WERI-Rb-1 (cell line): ENCODE measurements at regions not wholly inside any gene's neighbourhood (a gene's known extent, or its start where the extent isn't known, plus 50 kb on each side); places are given as distances from the start of the nearest gene placed in this dataset.
"Not testable (repeated sequence)": the region's sequence is repeated elsewhere in the genome, so short reads cannot be mapped to it uniquely, and the experiment has no call there.

ENCODE experiments used
- DNase-seq: peaks from one replicate; pipeline ENCODE4 v3.0.0-alpha.2; 2020
- H3K27ac ChIP-seq: fragments of 250-450 bp; sonication (Bioruptor Pico); 2 replicates; pipeline ENCODE4 v1.5.1; 2020; ENCODE audit warnings: mild to moderate bottlenecking, moderate library complexity
- H3K27me3 ChIP-seq: fragments of 250-450 bp; sonication (Bioruptor Pico); 2 replicates; pipeline ENCODE4 v1.5.1; 2021; ENCODE audit warnings: mild to moderate bottlenecking, low read depth, moderate library complexity; ENCODE audit not compliant: insufficient read depth, severe bottlenecking
- H3K36me3 ChIP-seq: fragments of 250-450 bp; sonication (Bioruptor Pico); 2 replicates; pipeline ENCODE4 v1.5.1; 2020; ENCODE audit warnings: mild to moderate bottlenecking, moderate library complexity
- H3K4me3 ChIP-seq: 2 replicates; pipeline ENCODE4 v1.5.1; 2011; ENCODE audit warnings: low read depth, mild to moderate bottlenecking, control low read depth, low read length
- H3K9me3 ChIP-seq: fragments of 250-450 bp; sonication (Bioruptor Pico); 2 replicates; pipeline ENCODE4 v1.5.1; 2021; ENCODE audit warnings: mild to moderate bottlenecking, moderate library complexity; ENCODE audit not compliant: severe bottlenecking
- TF ChIP-seq, protein P1 (sequence below): IDR thresholded peaks from 2 replicates; pipeline ENCODE4 v1.5.1; 2011; ENCODE audit warnings: low read depth, mild to moderate bottlenecking, control low read depth, inconsistent platforms, low read length

- Histone ChIP-seq H3K27ac (no peak overlapping the region), H3K9me3 (peaks cover 2% of the 10 kb centered on the region), H3K27me3 (no peaks in the 10 kb centered on the region), H3K36me3 (no peaks in the 10 kb centered on the region), H3K4me3 (no peak overlapping the region)
- TF ChIP-seq, protein P1, sequence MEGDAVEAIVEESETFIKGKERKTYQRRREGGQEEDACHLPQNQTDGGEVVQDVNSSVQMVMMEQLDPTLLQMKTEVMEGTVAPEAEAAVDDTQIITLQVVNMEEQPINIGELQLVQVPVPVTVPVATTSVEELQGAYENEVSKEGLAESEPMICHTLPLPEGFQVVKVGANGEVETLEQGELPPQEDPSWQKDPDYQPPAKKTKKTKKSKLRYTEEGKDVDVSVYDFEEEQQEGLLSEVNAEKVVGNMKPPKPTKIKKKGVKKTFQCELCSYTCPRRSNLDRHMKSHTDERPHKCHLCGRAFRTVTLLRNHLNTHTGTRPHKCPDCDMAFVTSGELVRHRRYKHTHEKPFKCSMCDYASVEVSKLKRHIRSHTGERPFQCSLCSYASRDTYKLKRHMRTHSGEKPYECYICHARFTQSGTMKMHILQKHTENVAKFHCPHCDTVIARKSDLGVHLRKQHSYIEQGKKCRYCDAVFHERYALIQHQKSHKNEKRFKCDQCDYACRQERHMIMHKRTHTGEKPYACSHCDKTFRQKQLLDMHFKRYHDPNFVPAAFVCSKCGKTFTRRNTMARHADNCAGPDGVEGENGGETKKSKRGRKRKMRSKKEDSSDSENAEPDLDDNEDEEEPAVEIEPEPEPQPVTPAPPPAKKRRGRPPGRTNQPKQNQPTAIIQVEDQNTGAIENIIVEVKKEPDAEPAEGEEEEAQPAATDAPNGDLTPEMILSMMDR: no peak
- DNase-seq: no peak
Observed at GRCh38 chr14:66025779-66026178, 460.4 kb upstream of the CCDC196 start.

GRCh38 chr14:66031981-66032380 is 454.2 kb upstream of the CCDC196 start:
- not testable (repeated sequence) for DNase-seq, H3K27ac ChIP-seq, H3K4me3 ChIP-seq, H3K36me3 ChIP-seq, H3K27me3 ChIP-seq
- peaks cover 12% of the 10 kb centered on the region for H3K9me3 ChIP-seq

- H3K36me3 ChIP-seq: no peaks in the 10 kb centered on the region
- no peak overlapping the region for H3K4me3 ChIP-seq
- H3K27me3 ChIP-seq: no peaks in the 10 kb centered on the region
- peaks cover 10% of the 10 kb centered on the region for H3K9me3 ChIP-seq
- DNase-seq: no peak
- TF ChIP-seq, protein P1: no peak
- H3K27ac ChIP-seq: no peak overlapping the region
Observed at GRCh38 chr14:66032800-66033199, 453.4 kb upstream of the CCDC196 start.

- Histone ChIP-seq H3K36me3 (no peaks in the 10 kb centered on the region), H3K27ac (no peak overlapping the region), H3K27me3 (no peaks in the 10 kb centered on the region), H3K9me3 (peaks cover 10% of the 10 kb centered on the region), H3K4me3 (no peak overlapping the region)
- TF ChIP-seq, protein P1: no peak
- DNase-seq: no peak
Observed at GRCh38 chr14:66036547-66036946, 449.6 kb upstream of the CCDC196 start.

DNA sequence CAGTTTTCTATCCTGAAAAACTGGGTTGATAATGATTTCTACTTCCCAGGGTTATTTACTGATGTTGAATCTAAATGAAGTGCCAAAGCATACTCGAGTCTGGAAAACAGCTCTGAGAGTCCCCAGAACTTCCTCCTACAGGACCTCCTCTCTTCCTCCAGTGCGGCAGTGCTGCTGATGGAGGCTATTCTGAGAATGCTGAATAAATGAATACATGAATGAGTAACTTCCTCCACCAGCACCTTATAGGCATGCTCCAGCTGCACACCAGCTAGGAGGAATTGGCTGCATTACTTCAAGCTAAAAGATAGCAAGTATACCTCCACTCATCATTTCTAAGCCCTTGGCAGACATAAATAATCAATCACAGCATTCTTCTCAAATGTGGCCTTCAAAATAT is 448.8 kb upstream of the CCDC196 start:
- no peak for DNase-seq
- no peaks in the 10 kb centered on the region for H3K36me3 ChIP-seq
- no peak overlapping the region for H3K4me3 ChIP-seq
- TF ChIP-seq, protein P1: no peak
- H3K9me3 ChIP-seq: peaks cover 1% of the 10 kb centered on the region
- H3K27ac ChIP-seq: no peak overlapping the region
- H3K27me3 ChIP-seq: no peaks in the 10 kb centered on the region

GRCh38 chr14:66038212-66038611 is 448.0 kb upstream of the CCDC196 start:
- Histone ChIP-seq H3K36me3 (no peaks in the 10 kb centered on the region), H3K4me3 (no peak overlapping the region), H3K27me3 (no peaks in the 10 kb centered on the region), H3K27ac (no peak overlapping the region), H3K9me3 (no peaks in the 10 kb centered on the region)
- TF ChIP-seq, protein P1: no peak
- DNase-seq: no peak
